GM18517 (cell line): ENCODE measurements at regions not wholly inside any gene's neighbourhood (a gene's known extent, or its start where the extent isn't known, plus 50 kb on each side); places are given as distances from the start of the nearest gene placed in this dataset.

ENCODE experiments used
- ATAC-seq: cut with Tn5 transposase; IDR thresholded peaks from one replicate; pipeline ENCODE4 v1.9.1; 2021; ENCODE audit warnings: mild to moderate bottlenecking, moderate library complexity; ENCODE audit not compliant: unreplicated experiment

DNA sequence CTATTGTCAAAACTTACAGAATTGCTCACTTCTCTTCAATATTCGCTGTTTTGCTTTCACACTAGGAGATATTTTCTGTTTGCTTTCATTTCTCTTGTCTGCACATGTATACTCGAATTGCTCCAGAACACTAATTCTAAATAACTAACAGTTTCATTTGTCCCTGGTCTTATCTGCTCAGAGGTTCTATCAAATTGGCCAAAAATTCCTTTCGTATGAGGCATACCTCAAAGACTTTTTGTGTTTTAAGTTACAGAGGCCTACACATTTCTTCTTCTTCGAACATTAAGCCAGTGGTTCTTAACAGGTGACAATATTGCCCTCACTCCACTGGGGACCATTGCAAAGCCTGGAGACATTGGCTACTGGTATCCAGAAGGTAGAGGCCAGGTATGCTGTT, 1314.6 kb downstream of the EFNB2 start:
- ATAC-seq: no peak

DNA sequence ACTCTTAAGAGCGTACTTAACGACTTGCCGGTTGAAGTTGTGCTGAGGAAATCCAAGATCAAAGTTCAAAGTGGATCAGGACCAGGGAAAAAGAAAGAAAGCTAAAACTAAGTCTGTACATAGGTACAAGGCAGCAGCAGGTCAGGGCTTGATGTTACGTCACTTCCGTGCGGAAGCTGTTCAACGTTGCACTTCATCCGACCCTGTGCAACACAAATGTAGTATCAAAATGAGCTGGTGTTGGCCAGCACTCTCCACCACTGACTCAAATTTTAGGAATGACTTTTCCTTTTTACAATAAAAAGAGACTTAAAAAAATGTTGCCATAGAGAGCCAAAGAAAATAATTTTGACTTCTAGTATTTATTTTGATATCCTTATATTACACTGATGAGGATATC, 1315.4 kb downstream of the EFNB2 start:
- no peak for ATAC-seq

DNA sequence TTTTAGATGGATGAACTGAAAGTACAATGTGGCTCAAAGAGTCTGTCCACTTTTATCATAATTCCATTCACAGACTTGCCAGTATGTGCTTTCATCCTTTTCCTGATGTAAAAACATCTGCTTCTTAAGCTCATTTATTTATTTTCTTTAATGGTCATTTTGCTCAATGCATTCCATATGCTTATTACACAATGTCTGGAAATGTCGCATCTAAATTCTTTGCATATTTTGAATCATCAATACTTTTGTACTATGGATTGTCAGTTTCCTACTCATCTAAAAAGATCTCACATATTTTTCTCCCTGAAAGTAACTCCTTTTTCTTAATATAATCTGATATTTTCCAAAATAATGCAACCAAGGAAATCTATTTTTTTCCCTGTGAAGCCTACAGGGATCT, 1315.8 kb downstream of the EFNB2 start:
- no peak for ATAC-seq

DNA sequence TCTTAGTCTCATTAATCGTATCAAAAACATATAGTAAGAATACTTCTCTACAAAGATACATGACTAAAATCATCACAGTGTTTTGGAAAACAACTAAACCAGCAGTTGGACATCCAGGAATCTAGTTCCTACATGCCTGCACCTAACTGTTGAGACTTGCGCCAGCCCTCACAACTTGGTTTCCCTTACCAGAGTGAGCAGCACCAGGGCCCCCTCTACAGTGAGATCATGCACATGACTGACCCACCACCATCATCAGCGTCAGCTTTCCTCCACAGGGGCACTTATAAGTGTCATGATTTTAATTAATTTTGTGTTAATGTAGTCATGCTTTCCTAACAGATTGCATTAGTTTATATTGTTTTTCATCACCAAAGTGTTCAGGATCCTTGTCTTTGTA, 1322.0 kb downstream of the EFNB2 start:
- ATAC-seq: no peak

DNA sequence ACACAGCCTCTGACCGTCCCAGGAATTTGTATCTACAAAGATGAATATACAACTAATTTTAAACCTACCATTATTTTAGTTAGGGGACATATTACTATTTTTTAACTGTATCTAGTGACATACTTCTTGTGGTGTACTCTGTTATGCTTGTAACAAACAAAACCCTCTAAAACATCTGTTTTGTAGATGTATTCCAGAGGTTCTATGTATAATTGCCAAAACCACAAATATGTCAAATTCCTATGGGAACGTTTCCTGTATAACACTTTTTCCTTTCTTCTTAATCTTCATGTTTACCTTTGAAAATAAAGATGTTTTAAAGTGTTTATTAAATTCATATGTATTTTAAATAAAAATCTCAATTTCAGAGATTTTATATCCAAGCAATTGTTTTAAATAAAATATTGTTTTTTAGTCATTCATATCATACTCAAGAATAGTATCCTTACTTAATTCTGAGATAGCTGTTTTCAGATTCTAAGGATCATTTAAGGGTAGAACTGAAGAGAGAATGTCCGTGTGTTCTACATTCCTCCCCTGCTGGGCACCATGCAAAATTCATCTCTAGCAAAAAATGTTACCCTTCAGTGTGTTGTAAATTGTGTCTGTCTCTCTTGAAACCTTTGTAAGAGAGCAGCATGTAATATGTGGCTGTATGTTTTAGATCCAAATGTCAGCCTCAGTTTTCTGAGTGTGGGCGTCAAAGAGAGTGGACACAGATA, 1327.7 kb downstream of the EFNB2 start:
- ATAC-seq: no peak

DNA sequence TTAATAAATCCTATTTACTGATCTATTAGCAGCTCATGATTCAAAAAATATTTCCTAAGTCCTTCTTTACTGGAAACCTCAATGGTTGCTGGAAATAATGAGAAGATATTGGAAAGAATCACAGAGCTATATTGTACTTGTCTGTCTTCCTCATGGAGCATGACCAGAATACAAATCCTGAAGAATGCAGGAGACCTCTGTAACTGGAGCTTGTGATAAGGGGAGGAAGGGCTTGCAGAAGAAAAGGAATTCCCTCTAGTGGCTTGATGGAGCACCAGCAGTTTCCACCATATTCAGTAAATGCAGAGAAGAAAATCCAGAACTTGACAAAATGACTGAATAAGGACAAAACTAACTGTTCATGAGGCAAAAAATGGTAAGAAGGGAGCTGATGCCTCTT, 1333.1 kb downstream of the EFNB2 start:
- no peak for ATAC-seq

DNA sequence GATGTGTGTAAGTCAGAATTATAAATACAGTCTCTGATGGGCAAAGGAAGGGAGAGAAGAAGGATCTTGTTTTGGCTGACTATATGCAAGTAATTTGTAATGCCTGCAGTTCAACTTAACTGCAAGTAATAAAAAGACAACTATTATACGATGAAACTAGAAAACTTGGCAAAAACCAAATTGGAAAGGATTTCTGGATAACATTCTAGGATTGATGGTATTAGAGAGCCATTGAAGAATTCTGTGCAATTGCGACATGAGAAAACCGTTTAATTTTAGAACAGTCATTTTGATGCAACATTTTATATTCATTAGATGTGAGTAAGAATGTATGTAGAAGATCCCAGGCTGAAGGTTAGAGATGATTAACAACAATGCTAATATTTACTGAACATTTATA, 1334.1 kb downstream of the EFNB2 start:
- no peak for ATAC-seq

DNA sequence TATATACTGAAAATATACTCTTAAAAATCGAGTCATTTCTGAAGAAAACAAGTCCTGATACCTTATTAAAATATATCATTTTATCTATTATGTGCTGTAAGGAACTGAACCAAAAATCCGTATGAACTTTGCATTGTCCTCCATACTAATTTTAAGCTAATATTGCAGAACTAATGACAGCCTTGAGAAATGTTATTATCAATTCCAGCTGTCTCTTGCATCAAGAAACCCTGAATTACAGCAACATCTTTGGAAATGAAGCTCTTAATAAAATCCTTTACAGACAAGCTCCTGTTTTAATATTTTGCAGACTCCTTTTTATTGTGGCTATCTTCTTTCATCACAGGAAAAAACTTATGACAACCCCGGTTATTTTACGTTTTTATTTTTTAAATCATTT, 1335.3 kb downstream of the EFNB2 start:
- no peak for ATAC-seq

DNA sequence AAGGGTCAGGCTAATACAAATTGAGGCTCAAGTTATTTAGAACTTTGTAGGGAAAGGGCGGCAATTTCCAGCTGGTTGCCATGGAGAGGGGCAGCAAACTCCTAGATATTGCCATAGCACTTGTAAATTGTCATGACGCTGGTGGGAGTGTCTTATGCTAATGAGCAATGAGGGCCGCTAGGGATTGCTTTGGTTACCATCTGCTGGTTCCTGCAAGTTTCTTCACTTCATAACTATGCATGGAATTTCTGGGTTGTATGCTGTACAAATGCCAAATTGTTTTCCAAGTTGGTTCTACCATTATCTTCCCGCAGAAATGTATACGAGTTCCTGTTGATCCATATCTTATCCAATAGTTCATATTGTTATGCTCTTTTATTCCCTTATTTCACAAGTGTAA, 1339.4 kb downstream of the EFNB2 start:
- ATAC-seq: no peak

DNA sequence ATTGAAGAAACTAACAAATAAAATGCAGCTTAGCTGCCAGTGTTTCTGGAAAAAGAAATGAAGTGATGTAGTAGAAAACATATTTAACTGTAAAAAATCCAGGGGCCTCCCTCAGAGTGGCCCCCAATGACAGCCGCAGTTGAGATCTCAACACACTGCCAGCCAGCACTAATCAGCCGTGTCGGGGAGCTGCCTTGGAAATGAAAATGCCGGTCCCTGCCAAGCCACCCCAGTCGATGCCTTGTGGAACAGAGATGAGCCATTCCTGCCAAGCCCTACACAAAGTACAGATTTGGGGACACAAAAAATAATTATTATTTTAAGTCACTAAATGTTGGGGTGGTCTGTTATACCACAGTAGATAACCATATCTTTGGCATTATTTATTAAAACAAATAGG, 1342.4 kb downstream of the EFNB2 start:
- ATAC-seq: no peak

DNA sequence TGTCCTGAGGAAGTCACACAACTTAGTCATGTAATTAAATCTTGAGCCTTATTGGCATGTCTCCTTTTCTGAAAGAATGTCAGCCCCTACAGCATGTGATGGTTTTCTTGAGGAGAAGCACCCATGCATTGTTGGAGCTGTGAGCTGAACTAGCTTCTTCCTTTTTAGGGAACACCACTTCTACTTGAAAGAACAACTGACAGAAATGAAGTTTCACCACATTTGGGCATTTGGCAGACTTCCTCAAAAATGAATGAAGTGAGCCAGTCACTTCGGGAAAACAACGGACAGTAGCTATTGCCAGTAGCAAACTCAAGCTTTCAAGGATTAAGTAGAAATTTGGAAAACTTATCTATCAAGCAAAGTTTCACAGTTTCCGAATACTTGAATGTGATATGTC, 1351.3 kb downstream of the EFNB2 start:
- ATAC-seq: no peak

DNA sequence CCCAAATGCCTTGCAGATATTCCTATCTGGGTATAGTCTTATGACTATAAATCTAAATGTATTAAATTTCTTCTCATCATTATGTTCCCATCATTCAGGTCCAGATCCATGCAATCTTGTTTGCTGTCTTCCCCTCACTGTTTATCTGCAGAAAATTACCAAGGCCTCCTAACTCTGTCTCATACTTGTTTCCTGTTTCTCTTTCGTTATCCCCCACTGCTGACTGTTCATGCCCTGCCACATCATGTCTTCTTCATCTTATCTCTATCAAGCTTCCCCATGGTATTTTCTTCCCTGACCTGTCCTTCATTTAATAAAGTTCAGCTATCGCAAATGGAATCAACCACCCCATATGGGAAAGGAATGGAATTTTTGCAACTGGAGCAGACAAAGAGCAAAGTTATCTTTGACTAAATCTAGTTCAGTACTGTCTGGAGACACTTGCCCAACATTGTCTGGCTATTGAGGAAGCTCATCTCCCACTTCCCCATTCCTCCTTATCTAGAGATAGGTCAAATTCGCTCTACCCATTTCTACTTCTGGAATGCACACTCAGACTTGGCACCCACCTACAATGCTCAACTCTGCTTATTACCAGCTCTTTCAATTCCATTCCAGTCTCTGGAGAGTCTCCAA, 1358.1 kb downstream of the EFNB2 start:
- no peak for ATAC-seq

DNA sequence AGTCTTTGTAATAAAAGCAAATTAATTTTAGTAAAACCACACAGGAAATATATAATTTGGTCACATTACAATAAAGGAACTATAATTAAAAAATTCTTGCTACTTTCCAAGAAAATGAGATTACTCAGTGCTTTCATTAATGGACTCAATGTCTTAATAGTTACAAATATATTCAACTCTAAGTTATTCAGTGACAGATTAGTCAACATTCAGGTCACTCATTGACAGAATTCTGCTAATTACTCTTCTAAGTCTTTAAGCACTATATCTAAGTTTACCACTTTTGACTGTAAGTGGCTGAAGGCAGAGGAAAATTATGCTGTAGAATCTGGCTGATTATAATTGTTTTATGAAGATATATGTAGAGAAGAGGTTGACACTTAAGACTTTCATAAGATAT, 1365.0 kb downstream of the EFNB2 start:
- ATAC-seq: no peak

DNA sequence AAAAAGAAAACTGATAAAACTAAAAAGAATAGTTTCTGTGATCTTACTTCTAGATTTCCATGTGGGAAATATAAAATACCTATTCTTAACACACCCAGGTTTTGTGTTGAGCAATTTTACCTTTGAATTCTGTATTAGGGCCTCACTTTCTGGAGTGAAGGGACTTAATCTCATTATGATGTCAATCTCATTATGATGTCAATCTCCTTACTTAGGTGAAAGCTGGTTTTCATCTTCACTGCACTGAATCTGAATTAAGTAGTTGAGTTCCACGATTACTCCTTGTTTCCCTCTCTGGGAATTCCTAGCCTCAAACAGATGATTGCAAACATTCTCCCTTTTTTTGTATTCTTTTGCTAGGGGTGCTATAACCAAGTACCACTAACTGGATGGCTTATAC, 1367.2 kb downstream of the EFNB2 start:
- ATAC-seq: no peak

DNA sequence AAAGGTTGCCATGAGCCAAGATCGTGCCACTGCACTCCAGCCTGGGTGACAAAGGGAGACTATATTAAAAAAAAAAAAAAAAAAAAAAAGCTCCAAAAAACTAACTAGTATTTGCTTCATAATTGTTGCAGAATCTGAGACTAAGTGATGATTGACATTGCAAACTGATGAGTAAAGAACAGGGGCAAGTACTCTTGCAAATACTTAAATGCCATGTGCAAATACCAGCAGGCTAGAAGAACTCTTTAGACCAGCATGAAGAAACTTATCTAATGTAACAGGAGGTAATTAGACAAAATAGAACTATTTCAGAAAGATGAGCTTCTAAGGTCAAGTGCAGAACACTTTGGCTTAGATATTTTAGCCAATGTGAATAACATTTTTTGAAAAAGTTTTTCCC, 1368.1 kb downstream of the EFNB2 start:
- ATAC-seq: no peak

DNA sequence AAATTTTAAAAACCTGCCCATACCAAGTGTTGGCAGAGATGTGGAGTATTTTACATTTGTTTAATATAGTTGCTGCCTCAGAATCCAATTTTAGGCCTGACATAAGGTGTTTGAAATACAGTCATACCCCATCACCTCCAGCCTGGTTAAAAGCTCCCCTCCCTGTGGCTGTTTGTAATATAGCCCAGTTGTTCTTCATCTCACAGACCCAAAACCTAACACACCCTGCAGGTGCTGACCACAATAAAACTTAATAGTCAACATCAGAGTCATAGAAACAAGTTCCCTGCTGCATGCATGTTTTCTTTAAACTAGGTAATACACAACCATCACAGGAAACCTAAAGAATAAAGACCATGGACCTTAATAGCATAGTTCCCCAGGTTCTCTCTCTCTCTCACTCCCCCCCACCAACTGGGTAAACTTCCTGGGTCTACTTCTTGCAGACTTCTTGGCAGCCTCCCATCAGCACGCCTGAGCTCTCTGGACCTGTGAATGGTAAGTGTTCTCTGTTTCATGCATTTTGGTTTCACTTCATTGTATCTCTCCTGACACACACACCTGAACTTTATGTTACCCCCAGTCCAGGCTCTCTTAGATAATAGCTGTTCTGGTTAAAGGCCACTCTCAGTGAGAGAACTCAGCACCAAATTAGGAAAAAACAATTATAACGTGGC, 1369.9 kb downstream of the EFNB2 start:
- peak; percentile 76 for ATAC-seq

DNA sequence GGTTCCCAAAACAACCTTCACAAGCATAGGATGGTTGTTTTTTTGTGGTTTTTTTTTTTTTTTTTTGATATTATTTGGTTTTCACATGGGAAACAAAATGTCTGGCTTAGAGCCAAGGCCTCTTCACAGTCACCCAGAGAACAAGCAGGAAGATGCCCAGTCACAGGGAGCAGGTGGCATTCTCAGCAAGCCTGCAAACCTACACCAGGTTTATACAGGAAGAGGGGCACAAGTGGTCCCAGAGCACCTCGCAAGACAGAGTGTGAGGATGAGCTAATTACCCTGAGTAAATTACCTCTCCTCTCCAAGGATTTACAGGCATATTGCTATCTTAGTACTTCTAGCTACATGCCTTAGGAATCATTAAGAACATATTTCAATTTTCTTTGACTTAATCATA, 1375.6 kb downstream of the EFNB2 start:
- no peak for ATAC-seq

DNA sequence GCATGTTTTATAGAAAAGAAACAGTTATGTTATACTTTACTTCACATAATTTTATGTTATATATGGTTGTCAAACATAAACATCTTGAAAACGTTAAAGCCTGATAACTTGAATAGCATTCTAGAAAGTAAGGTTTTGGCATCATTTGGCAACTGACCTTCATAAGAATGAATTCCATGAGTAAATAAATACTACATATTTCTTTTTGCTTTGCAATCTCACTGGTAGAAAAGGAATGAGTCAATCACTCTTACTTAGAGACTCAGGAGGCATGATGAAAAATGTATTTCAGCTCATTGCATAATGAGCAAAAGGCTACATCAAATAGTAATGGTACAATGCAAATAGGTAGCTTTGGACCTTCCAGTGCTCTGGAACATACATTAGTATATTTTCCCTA, 1381.9 kb downstream of the EFNB2 start:
- ATAC-seq: no peak

DNA sequence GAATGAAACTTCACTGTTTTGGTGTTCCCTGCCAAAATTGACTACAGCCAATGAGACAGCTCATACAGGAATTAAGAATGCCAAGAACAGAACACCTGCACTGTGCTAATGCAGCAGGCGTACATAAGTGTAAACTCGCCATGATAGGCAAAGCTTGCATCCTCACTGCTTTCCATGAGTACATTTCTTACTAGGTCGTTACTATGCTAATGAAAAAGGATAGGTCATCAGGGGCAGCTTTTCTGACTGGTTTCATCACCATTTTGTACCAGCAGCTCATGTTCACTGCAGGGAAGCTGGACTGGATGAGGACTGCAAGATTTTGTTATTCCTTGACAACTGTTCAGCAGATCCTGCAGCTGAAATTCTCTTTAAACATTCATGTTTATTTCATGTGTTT, 1383.8 kb downstream of the EFNB2 start:
- no peak for ATAC-seq

DNA sequence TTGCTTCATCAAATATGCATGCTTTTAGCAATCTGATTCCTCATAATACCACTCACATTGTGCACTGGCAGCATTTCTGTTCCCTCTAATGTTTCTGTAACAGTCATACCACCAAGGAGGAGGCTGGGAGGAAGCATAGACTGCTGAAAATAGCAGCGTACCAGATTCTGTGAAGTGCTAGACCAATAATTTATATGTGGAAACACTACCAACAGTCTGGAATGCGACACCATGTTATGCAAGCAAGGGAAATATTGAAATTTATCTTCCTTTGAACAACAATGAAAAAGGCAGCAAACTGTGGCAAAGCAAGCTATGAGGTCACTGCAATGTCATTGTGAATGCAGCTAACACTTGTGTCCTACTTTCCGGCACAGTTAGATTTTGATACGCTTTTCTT, 1388.0 kb downstream of the EFNB2 start:
- ATAC-seq: no peak

DNA sequence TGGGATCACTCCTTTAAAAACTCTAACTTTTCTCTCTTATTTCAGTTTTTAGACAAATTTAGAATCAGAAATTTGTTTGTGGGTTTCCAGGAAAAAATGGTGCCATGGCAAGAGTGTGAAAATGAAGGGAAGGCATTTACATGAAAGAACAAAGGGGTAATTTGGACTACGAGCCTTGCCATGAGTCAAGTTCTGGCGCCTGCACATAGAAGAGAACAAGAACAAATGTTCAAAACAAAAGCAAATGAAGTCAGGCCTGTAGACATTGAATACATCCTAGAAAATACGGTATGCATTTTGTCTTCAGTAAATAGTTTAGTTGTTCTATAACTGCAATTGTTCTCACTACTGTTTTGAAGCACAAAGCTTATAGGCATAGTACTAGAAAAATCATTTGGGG, 1390.5 kb downstream of the EFNB2 start:
- no peak for ATAC-seq

DNA sequence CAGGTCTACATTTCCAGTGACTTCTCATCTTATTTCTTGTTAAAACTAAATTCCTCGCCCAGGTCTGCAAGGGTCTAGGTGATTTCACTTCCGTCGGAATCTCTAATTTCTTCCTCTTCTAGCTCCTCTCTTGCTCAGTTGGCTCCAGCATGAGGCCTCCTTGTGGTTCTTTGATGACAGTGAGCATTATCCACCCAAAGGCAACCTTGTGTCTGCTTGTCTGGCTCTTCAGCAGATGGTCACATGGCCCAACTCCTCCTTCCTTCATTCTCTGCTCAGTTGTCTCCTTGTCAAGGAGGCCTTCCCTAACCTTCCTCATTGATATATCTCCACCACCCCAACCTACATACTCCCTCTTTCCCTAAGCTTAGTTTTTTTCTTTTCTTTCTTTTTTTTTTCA, 1391.4 kb downstream of the EFNB2 start:
- no peak for ATAC-seq
